Psoas muscle (tissue), 7 donors: ENCODE measurements at regions not wholly inside any gene's neighbourhood (a gene's known extent, or its start where the extent isn't known, plus 50 kb on each side); places are given as distances from the start of the nearest gene placed in this dataset.

ENCODE experiments used
- ATAC-seq, 4 donors: fragments of 200-7000 bp; cut with Tn5 transposase; one replicate each; pipeline ENCODE4 v1.9.1; 2020; ENCODE audit warnings: moderate library complexity in 3 of 4, mild to moderate bottlenecking in 2 of 4
- DNase-seq, 2 donors: peaks; one replicate each; pipeline ENCODE4 v3.0.0-alpha.2; 2020
- H3K27ac ChIP-seq: fragments of 200-600 bp; one replicate; pipeline ENCODE4 v1.8.0; 2022
- H3K27me3 ChIP-seq, 3 donors: fragments of 200-600 bp in 1 of 3; one replicate each; pipeline versions ENCODE4 v1.6.1 to v1.8.0; 2013 to 2022; ENCODE audit warnings: low read length in 2 of 3, mild to moderate bottlenecking in 2 of 3, moderate library complexity in 1 of 3; ENCODE audit not compliant: insufficient read depth in 3 of 3
- H3K36me3 ChIP-seq, 2 donors: fragments of 200-600 bp in 1 of 2; one replicate each; pipeline versions ENCODE4 v1.6.1 to v1.8.0; 2013 to 2022; ENCODE audit warnings: low read depth in 1 of 2, mild to moderate bottlenecking in 1 of 2, moderate library complexity in 1 of 2; ENCODE audit not compliant: insufficient read depth in 1 of 2
- H3K4me1 ChIP-seq: fragments of 200-600 bp; one replicate; pipeline ENCODE4 v1.8.0; 2022
- H3K4me3 ChIP-seq: fragments of 200-600 bp; one replicate; pipeline ENCODE4 v1.8.0; 2022; ENCODE audit warnings: mild to moderate bottlenecking
- H3K9me3 ChIP-seq: fragments of 200-600 bp; one replicate; pipeline ENCODE4 v1.8.0; 2022
- CTCF ChIP-seq: fragments of 200-600 bp; IDR thresholded peaks from one replicate; pipeline ENCODE4 v1.8.0; 2022; ENCODE audit warnings: antibody characterized with exemption
- WGBS, 3 donors: extraction: QIAGEN DNeasy Blood & Tissue Kit; methylation state at CpG; one replicate each; pipeline versions ENCODE4 v1.1.6 to v1.1.7; 2013; 5-methylcytosine and 5-hydroxymethylcytosine counted together
- intact Hi-C, 2 donors: fragments of 100-400 bp; cut with DNase I; formaldehyde crosslinking; loops; one replicate each; pipeline versions ENCODE4 v1.11.0 to v1.14.2; 2022
- donor health status: healthy with polysubstance abuse.
- donor health status: DM: no; HTN: no; CAD: no; lungs with moderate emphysema.
- donor health status: Bipolar disorder and iron deficiency.
- donor health status: healthy.
- donor health status: DM: yes; HTN: yes; CAD: no.
- donor health status: DM: no; HTN: no; CAD: no.
- donor health status: DM: yes; HTN: yes; CAD: no.

GRCh38 chr2:155023674-155024073, 325.2 kb downstream of the KCNJ3 start:
- Histone ChIP-seq H3K9me3 (no peaks in the 10 kb centered on the region), H3K27me3 (no peaks in the 10 kb centered on the region), H3K4me1 (no peaks in the 10 kb centered on the region), H3K4me3 (no peak overlapping the region), H3K27ac (no peak overlapping the region), H3K36me3 (no peaks in the 10 kb centered on the region)
- no peak for ATAC-seq
- no peak for TF ChIP-seq CTCF
- intact Hi-C loops, result no loop called here
- 34 to 63% (median 44%) methylated on average over 1 of the region's 1 CpG for WGBS, 3 donors
- DNase-seq, result no peak

- Histone ChIP-seq H3K27me3 (no peaks in the 10 kb centered on the region), H3K4me1 (no peaks in the 10 kb centered on the region), H3K9me3 (no peaks in the 10 kb centered on the region), H3K36me3 (no peaks in the 10 kb centered on the region), H3K27ac (no peak overlapping the region), H3K4me3 (no peak overlapping the region)
- no peak for TF ChIP-seq CTCF
- intact Hi-C loops, result no loop called here
- no peak for DNase-seq
- ATAC-seq, result no peak
Observed at GRCh38 chr2:155022531-155022930, 324.0 kb downstream of the KCNJ3 start.

GRCh38 chr2:155021618-155022017, 323.1 kb downstream of the KCNJ3 start:
- WGBS, 3 donors, result 61 to 71% (median 70%) methylated on average over 1 of the region's 1 CpG
- H3K4me1 ChIP-seq, result no peaks in the 10 kb centered on the region
- H3K4me3 ChIP-seq, result no peak overlapping the region
- intact Hi-C loops, result no loop called here
- ATAC-seq, result no peak
- no peak overlapping the region for H3K27ac ChIP-seq
- no peak for TF ChIP-seq CTCF
- H3K9me3 ChIP-seq, result no peaks in the 10 kb centered on the region
- no peaks in the 10 kb centered on the region for H3K36me3 ChIP-seq
- no peak for DNase-seq
- no peaks in the 10 kb centered on the region for H3K27me3 ChIP-seq

- TF ChIP-seq CTCF, result no peak
- 71 to 76% (median 71%) methylated on average over 1 of the region's 1 CpG for WGBS, 3 donors
- no peaks in the 10 kb centered on the region for H3K9me3 ChIP-seq
- H3K27me3 ChIP-seq, result no peaks in the 10 kb centered on the region
- ATAC-seq, result no peak
- intact Hi-C loops, result no loop called here
- no peak for DNase-seq
- no peaks in the 10 kb centered on the region for H3K36me3 ChIP-seq
- H3K4me3 ChIP-seq, result no peak overlapping the region
- no peak overlapping the region for H3K27ac ChIP-seq
- H3K4me1 ChIP-seq, result no peaks in the 10 kb centered on the region
Observed at GRCh38 chr2:155020246-155020645, 321.8 kb downstream of the KCNJ3 start.

- no peak for DNase-seq
- H3K4me1 ChIP-seq, result no peaks in the 10 kb centered on the region
- WGBS, 3 donors, result 64 to 87% (median 79%) methylated on average over 2 of the region's 2 CpGs
- no peaks in the 10 kb centered on the region for H3K9me3 ChIP-seq
- no peak overlapping the region for H3K4me3 ChIP-seq
- no peak for TF ChIP-seq CTCF
- intact Hi-C loops, result no loop called here
- H3K36me3 ChIP-seq, result no peaks in the 10 kb centered on the region
- no peaks in the 10 kb centered on the region for H3K27me3 ChIP-seq
- ATAC-seq, result no peak
- H3K27ac ChIP-seq, result no peak overlapping the region
Observed at GRCh38 chr2:155010925-155011324, 312.4 kb downstream of the KCNJ3 start.
